HG02798 (cell line): ENCODE measurements at regions not wholly inside any gene's neighbourhood (a gene's known extent, or its start where the extent isn't known, plus 50 kb on each side); places are given as distances from the start of the nearest gene placed in this dataset.

Experiments
- ATAC-seq: cut with Tn5 transposase; IDR thresholded peaks from one replicate; pipeline ENCODE4 v1.9.1; 2021; ENCODE audit warnings: mild to moderate bottlenecking; ENCODE audit not compliant: unreplicated experiment, poor library complexity

DNA sequence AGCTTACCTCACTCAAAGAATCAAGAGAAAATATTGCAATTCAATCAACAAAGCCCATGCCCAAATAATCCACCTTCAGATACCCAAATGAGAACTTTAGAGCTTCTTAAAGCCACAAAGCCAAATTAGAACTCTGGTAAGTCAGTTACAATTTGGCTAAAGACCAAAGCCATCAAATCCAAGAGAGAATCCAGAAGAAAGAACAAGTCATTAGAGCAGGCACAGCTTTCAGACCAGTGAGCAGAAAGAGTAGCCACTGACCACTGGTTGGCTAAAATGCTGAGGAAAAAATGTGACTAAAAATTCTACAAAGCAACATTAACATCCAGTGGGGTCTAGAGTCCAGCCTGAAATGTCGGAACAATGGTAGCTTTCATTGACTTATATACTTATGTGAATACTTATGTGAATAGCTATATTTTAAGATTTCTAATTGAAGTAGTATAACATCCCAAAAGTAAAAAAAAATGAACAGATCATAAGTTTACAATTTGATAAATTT lies 735.2 kb upstream of the TBX3 start:
- ATAC-seq = no peak

DNA sequence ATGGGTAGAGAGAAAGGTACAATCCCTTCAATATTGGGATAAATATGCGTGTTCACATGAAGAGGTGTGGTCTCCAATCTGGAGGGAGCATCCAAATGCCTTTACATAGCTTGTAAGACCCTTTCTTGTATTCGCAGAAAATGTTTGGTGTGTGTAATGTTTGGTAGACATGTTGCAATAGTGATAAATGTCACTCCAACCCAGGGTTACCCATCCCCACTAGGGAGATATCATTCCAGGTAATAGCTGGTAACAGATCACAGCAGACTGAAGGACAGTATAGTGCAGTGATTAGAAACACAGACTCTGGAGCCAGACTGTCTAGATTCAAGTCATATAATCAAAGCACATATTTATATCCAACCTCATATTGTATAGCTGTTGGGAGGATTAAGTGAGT lies 733.6 kb upstream of the TBX3 start:
- ATAC-seq = no peak

DNA sequence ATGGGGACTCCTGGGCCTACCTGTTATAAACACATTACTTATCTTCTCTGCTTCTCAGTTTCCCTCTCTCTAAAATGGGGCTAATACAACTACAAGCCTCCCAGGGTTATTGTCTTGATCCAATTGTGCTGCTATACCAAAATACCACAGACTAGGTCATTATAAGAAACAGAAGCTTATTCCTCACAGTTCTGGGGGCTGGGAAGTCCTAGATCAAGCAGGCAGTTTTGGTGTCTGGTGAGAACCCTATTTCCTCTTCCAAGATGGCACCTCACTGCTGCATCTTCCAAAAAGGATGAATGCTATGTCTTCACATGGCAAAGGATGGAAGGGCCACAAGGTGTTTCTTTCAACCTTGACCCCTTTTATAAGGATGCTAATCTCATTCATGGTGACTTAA lies 732.9 kb upstream of the TBX3 start:
- ATAC-seq = no peak

DNA sequence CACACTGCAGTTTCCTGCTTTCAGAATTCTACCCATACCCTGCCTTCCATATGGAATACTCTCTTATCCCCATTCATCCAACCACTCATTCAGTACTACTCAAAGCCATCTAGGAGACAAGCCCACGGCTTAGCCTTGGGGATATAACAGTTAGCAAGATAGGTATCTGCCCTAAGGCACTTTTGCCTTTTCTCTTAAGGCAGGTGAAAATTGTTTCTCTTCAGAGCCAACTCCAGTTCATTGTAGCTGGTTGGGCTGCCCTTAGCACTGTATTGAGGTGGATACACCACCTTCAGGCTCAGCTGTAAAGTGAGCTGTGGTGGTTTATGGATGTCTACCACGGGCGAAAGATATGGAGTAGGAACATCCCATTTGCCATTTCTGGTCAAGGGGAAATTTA lies 729.7 kb upstream of the TBX3 start:
- no peak for ATAC-seq

DNA sequence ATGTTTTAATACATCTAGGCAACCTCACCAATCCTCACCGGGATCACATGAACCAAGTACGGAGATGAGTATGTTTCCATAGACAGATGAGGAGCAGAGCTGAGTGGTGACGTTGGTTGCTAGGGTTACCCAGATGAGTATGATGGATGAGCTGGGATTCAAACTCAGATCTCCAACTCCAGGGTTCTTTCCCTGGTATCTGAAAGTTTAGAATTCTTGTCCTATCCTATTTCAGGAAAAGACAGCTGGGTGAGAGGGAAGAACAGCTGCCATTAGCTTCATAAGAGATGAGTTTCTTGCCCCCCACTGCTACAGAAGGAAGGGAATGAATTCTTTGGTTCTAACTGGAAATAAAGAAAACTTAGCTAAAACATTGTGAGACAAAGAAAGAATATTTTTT lies 728.9 kb upstream of the TBX3 start:
- no peak for ATAC-seq

DNA sequence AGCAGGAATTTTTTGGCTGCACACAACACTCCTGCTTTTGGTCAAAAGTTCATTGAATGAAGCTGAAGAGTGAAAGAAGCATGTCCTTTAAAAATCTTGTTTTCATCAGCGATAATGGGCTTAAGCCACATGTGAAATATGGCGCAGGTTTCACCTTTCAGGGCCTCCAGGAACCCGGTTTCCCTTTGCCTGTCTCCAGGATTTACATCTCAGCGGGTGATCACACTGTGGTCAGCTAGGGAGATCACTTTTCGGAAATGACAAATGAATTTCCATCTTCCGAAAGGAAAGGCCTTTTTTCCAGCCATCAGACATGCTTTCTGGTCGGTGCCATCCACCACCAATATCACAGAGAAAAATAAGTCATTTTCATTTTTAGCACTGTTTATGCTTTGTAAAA lies 727.1 kb upstream of the TBX3 start:
- ATAC-seq = no peak

DNA sequence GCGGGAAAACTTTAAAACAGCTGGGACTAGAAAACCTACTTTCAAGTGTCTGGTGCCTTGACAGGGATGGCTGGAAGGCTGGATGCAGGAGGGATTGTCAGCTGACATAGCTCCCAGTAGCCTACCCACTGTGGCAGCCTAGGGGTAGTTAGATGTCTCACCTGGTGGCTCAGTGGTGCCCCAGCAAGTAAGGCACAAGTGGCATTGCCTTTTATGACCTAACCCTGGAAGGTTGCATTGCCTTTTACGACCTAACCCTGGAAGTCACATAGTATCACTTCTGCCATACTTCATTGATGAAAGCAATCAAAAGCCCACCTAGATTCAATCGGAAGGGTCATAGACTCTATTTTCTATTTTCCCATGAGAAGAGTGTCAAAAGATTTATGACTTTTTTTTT lies 724.7 kb upstream of the TBX3 start:
- ATAC-seq = no peak

DNA sequence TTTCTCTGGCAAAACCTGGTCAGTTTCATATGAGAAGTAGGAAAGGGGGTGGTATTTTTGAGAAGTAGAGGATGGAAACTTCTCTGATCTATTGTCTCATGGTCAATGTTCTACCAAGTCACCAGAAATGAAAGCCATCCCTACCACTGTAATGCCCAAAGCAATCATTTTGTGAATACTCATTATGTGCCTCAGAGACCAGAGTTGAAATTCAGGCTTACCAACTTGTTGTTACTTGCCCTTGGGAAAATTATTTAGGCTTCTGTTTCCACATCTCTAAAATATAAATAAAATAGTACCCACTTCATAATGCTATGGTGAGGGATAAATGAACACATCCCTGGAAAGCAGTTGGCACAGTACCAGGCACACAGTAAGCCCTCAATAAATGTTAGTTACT lies 723.7 kb upstream of the TBX3 start:
- ATAC-seq = no peak

DNA sequence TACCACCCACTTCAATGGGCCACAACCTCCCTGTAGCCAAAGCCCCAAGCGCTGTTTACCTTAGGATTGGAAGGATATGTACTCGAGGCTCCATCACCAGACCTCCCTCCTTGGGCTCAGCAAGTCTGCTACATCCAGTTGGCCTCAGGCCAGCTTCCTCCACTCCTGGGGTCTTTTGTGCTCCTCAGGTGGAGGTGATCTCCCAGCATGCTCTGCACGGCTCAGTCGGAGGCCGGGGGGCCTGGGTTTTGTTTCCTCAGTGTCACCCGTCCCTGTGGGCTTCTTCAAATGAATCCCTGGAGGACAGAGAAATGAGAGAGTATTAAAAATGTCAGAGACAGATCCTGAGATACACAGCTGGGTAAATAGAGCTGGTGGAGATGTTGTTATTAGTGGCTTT lies 723.1 kb upstream of the TBX3 start:
- no peak for ATAC-seq

DNA sequence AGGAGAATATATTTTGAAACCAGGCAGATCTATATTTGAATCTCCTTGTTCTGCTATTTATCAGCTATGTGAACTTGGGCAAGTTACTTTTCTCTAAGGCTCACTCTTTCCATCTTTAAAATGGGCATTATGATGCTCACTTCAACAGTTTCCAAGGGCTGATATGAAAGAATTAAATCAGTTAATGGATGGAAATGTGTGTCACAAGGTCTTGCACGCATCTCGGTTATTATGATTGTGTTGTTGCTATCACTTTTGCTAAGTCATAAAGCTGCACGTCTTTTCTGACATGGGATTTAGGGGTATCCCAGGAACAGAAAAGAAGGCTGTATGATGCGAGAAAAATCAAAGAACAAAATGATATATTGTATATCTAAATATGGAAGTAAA lies 721.5 kb upstream of the TBX3 start:
- ATAC-seq = no peak

DNA sequence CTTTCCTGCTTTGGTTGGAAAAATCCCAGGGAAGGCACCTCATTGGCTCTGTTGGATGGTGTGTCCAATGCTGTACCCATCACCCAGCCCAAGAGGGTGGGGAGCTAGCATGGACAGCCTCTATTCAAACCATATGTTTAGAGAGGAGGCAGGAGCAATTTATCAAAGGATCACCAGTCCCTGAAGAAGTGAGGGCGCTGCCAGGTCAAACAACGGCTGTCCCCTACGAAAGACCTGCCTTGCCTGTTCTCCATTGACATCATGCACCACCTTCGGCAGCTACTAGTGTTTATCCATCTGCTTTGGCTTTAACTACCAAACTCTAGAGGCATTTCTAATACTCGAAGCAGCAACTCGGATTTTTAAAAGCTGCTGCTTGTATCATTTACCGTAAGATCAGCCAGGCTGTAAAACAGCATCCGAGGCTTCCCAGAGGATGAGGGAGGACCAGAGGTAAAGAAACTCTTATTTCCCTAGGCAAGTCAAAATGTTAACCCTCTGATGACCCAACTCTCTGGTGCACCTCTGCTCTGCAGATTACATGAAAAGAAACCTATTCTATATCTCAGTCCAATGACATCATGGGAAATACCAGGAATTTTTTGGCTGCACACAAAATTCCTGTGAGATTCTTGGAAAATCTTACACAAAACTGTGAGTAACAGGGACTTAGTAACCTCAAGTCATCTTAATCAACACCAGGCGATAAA lies 720.9 kb upstream of the TBX3 start:
- ATAC-seq = no peak

DNA sequence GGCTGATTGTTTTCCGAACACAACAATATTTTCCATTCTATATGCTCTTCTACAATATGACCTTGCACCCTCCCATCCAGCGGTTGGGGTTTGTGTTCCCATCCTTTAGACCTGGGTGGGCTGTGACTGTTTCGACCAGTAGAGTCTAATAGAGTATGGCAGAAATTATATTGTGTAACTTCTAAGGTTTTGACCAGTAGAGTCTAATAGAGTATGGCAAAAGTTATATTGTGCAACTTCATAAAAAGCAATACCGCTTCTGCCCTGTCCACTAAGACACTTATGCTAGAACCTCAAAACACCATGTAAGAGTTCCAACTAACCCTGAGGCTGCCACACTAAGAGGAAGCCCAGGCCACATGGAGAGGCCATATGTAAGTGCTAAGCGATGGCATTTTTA lies 719.7 kb upstream of the TBX3 start:
- ATAC-seq = no peak

DNA sequence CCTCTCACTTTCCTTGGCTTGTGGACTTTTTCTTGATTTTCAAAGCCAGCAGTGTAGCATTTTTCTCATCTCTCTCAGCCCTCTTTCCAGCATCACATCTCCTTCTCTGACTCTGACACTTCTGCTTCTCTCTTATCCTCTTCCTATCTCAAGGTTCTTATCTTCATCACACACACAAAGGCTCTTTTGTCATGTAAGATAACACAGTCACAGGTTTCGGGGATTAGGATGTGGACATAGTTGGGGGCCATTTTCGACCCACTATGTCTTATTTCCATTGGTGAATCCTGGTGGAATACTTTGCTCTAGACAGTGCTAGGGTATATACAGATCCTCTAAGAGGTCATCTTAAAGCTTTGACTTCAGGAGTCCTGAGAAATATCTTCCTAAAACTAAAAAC lies 719.3 kb upstream of the TBX3 start:
- ATAC-seq = no peak

DNA sequence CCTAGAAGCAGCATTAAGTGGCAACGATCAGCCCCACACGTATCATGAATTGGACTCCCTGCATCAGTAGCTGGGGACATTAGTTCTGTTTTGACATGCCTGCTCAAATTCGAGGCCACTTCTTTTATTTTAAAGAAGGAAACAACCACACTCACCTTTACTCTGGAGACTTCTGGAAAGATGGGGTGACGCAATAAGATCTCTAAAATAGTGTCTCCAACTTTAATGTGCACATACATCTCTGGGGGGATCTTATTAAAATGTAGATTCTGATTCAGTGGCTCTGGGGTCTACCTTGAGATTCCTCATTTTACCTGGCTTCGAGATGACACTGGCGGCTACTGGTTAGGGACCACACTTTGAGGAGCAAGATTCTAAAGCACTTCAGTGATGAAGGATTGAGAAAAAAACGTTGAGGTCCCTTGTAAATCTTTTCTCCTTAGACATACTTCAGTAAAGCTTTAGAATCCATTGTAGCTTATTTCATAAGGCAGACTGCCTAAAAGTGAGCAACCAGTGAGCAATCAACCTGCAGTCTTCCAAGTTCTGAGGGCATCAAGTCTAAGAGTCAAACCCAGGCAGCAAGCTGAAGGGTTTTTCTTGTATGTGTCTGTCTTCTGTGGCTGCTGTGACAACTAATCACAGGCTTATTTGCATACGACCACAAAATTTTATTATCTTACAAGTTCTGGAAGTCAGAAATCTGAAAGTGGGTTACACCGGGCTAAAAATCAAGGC lies 718.6 kb upstream of the TBX3 start:
- ATAC-seq = no peak

DNA sequence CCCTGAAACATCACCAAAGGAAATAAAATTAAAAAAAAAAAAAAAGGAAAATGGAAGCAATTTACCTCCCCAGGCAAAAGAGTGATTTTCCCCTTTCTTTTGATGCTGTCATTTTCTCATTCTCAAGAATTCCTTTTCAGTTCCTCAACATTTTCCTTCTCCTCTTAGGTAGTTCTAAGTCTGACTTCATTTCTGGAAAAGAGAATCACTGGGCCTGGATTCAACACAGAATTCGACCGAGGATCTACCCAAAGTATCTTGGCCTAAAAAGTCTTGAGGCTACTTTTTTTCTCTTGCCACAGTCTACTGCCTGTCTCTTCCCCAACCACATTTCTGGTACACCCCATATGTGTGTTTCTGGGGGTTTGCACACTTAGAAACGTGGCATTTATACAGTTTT lies 717.8 kb upstream of the TBX3 start:
- no peak for ATAC-seq

DNA sequence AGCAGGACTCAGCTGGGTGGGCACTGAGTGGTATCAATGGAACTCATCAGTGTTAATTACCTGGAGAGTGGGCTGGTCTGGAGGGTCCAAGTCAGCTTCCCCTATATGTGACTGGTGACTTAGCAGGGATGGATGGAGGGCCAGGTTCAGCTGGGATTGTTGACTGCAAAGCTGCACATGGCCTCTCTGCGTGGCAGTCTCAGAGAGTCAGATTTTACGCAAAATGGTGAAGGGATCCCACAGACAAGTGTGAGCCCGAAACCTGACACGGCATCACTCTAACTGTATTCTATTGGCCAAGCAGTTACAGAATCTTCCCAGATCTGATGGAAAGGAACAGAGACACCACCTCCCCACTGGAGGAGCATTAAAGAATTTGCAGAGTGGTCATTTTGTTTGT lies 716.0 kb upstream of the TBX3 start:
- no peak for ATAC-seq

DNA sequence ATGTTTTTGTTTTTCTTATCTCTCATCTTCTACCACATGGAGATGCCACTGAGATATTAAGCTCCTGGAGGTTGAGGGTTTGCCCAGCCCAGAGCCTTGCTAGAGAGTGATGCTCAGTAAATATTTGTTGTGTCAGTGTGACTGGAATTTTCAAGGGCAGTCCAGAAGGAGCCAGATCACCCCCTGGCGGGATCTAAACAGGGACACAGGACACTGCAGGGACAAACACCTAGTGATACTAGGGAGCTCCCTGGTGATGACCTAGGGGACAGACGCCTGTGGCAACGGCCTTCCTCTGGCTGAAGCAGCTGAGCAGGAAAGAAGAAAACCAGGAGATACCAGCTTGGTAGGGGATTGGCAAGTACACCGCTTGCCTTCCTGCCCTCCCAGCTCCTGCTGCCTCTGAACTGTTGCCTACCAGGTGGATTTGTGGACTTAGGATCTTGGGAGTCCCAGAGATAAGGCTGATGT lies 714.4 kb upstream of the TBX3 start:
- ATAC-seq = no peak

DNA sequence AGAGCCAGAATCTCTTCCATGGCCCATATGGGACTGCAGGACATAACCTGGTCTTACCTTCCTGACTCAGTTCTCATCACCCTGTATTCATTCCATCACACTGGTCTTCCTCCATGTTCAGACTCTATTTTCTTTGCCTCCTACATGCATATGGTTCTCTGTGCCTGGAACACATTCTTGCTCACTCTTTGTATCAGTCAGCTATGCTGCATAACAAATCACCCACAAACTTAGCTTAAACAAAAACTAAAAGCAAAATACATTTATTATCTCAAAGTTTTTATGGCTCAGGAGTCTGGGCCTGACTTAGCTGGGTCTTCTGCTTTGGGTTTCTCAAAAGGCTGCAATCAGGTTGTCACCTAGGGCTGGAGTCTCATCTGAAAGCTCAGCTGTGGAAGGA lies 712.6 kb upstream of the TBX3 start:
- ATAC-seq = no peak

DNA sequence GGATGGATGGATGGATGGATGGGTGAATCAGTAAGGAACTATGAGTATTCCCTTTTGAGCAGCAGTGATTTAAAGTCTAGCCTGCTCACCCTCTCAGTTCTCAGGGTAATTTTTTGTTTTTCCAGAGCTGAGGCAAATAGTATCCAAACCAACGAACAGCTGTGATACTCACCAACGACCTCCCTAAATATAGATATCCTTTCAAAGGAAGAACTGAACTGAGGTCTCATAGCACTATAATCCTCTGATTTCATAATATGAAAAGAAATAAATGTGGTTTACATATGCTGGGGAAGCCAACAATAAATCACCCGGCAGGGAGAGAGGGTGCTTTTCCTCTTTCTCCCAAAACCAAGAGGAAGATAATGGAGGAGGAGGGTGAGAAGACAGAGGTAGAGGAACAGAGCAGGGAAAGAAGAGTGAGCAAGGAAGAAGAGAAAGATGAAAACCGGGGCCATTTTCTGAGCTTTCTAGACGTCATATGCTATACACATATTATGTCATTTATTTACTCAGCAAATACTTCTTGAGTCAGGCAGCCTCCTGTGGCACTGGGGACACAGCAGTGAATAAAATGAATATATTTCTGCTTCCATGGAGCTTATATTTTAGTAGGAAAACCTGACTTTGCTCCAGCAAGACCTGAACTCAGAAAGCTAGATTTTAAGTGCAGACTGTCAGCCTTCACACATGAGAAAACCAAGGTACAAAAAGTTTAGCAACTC lies 710.7 kb upstream of the TBX3 start:
- ATAC-seq = no peak

DNA sequence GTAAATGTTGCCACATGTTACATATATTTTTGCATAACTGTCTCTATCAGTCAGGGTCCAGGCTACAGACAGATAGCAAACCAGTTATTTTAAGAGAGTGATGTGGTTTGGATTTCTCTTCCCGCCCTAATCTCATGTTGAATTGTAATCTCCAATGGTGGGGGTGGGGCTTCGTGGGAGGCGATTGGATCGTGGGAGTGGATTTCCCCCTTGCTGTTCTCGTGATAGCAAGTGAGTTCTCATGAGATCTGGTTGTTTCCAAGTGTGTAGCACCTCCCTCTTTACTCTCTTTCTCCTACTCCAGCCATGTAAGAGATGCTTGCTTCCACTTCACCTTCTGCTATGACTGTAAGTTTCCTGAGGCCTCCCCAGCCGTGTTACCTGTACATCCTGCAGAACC lies 704.2 kb upstream of the TBX3 start:
- ATAC-seq = no peak

DNA sequence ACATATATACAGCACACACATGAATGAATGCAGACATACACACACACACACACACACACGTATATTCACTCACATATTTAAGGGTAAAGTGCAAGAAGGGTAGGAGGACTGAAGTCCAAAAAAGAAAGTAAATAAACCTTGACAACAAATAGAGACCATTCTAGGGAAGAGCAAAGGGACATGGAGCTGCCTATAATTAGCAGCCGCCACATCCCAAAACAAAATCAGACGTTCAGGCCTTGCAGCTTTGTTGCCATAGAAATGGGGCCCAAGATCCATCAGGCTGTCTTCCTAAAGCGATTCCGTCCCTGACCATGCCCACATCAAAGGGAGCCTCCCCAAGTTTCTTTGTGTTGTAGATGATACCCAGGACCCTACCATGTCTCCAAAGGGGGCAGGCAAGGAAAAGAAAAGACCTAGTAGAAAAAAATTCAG lies 703.5 kb upstream of the TBX3 start:
- ATAC-seq = no peak
